ENCODE measurements at regions not wholly inside any gene's neighbourhood (a gene's known extent, or its start where the extent isn't known, plus 50 kb on each side); places are given as distances from the start of the nearest gene placed in this dataset.

DNA sequence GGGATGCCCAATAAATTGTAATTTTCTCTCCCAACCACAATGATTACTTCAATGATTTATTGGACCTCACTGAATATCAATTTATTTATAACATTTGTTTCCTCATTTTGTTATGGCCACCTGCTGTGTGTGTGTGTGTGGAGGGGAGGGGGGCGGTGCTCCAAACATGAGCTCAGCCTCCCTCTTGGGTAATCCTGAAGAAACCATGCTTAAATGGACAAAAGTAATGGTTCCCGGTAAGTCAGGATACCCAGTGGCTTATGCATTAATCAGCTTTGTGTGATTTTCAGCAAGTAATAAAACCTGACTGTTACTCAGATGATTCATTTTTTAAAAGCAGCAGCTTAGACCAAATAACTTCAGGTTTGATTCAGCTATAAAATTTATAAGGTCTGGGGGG, 495.1 kb upstream of the MEX3C start:
- peaks cover 4% of the 10 kb centered on the region for H3K27me3 Mint-ChIP-seq
- no peak overlapping the region for H3K27ac Mint-ChIP-seq
- no peak overlapping the region for H3K4me3 Mint-ChIP-seq
- no peaks in the 10 kb centered on the region for H3K4me1 Mint-ChIP-seq
- no peak for ATAC-seq
- DNase-seq, result no peak
- H3K36me3 Mint-ChIP-seq (ENCODE audit: low read depth), result no peaks in the 10 kb centered on the region
- H3K9me3 ChIP-seq (ENCODE audit: control insufficient read depth, low read length, poor library complexity, severe bottlenecking), result no peaks in the 10 kb centered on the region

DNA sequence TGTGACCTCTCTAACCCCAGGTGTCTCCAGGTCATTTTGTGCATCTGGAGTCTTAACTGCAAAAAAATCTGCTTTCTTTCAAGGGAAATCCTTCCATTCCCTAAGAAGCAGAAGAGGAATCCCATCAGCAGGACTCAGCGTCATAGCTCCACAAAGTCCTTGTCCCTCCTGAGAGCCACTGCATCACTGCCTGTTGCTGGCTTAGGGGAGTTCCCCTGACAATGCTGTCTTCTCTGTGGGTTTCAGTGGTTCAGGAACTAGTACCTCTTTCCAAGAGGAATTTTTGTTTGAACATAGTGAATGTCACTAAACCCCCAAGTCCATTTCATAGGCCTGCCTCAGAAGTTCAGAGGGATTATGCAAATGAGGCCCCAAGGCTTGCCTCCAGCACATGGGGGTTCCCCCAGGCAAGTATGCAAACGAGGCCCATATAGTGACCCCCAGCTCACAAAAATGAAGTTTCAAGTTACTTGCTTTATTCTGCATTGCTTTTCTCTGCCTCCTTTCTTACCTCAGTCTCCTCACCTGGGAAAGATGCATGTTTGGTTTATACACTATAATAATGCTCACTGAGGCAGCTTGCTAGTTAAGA, 513.9 kb upstream of the MEX3C start:
- ATAC-seq (no peak), DNase-seq (no peak)
- no peak overlapping the region for H3K27ac Mint-ChIP-seq
- H3K4me1 Mint-ChIP-seq, result no peaks in the 10 kb centered on the region
- H3K27me3 Mint-ChIP-seq, result no peaks in the 10 kb centered on the region
- H3K36me3 Mint-ChIP-seq (ENCODE audit: low read depth), result no peaks in the 10 kb centered on the region
- H3K4me3 Mint-ChIP-seq, result no peak overlapping the region
- no peaks in the 10 kb centered on the region for H3K9me3 ChIP-seq (ENCODE audit: control insufficient read depth, low read length, poor library complexity, severe bottlenecking)

DNA sequence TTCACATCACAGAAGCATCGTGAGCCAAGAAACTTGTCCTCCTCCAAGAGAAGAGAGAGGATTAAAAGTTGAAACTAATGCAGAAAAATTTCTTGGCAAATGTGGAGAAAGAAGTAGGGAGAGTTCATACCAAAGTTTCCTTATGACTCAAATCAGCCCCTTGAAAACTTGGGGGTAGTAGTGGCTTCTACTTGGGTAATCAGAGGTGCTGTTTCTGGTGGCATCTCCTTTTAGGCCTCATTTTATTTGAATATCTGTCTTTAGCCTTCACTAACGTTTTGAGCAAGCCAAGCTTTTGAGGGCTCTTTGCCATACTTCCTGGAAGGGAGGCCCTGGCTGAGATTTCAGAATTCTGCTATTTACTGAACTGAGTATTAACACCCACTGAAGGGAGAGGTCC, 515.3 kb upstream of the MEX3C start:
- no peaks in the 10 kb centered on the region for H3K4me1 Mint-ChIP-seq

DNA sequence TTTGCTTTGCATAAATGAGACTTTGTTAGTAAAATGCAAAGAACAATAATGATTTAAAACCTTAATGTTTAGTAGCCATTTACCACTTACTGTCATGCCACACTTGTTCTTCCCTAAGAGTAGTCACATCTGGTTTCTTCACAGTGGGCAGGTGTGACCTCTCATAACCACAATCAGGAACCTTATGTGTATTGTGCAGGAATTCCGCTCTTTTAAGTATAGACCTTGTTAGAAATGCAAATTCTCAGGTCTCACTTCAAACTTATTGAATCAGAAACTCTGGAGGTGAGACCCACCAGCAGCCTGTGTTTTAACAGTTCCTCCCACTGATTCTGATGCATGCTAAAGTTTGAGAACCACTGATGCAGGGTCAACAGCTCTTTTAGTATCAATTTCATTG, 518.8 kb upstream of the MEX3C start:
- Mint-ChIP-seq H3K4me1 (no peaks in the 10 kb centered on the region), H3K27ac (no peak overlapping the region), H3K36me3 (ENCODE audit: low read depth) (no peaks in the 10 kb centered on the region), H3K4me3 (no peak overlapping the region), H3K27me3 (no peaks in the 10 kb centered on the region)
- ATAC-seq (no peak), DNase-seq (no peak)
- no peaks in the 10 kb centered on the region for H3K9me3 ChIP-seq (ENCODE audit: control insufficient read depth, low read length, poor library complexity, severe bottlenecking)

More for the DNA sequence above, 515.3 kb upstream of the MEX3C start:
- no peak overlapping the region for H3K4me3 Mint-ChIP-seq
- no peaks in the 10 kb centered on the region for H3K36me3 Mint-ChIP-seq (ENCODE audit: low read depth)
- no peaks in the 10 kb centered on the region for H3K27me3 Mint-ChIP-seq
- no peak for ATAC-seq
- H3K9me3 ChIP-seq (ENCODE audit: control insufficient read depth, low read length, poor library complexity, severe bottlenecking), result no peaks in the 10 kb centered on the region
- H3K27ac Mint-ChIP-seq, result no peak overlapping the region
- DNase-seq, result no peak

DNA sequence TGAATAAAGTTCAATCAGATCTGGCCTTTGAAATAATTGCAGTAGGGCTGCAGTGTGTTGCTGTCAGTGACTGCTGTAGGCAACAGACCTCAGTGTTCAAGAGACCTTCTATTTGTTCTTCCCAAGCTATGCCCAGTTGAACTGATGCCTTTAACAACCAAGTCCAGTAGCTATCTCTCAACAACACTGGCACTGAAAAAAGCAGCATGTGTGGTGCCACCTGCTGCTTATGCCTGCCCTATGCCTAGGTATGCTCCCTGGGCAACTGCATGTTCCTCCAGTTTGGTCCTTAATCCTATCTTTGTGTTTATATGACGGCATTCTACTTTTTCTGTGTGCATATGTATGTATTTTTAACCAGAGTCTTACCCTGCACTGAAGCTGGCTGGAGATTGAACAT, 523.9 kb upstream of the MEX3C start:
- H3K36me3 Mint-ChIP-seq (ENCODE audit: low read depth), result no peaks in the 10 kb centered on the region

DNA sequence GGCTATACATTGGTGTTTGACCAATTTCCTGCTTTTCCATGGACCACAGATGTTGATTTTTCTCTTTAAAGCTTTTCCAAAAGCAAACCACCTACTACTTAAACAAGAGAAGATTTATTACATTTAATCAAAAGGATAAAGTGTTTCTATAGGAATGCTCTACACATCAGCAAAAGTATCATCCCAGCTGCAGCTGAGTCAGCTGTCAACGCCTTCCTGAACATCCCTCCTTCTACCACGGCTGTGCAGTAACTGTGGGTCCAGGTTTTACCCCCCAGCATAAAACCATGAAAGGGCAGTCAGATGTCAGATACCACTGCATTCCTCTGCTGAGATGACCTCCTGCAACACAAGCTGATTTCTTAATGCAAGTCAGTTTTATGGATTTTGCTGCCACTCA, 524.5 kb upstream of the MEX3C start:
- ATAC-seq (no peak), DNase-seq (no peak)
- no peaks in the 10 kb centered on the region for H3K9me3 ChIP-seq (ENCODE audit: control insufficient read depth, low read length, poor library complexity, severe bottlenecking)
- Mint-ChIP-seq H3K4me3 (no peak overlapping the region), H3K36me3 (ENCODE audit: low read depth) (no peaks in the 10 kb centered on the region), H3K27ac (no peak overlapping the region), H3K27me3 (peaks cover 6% of the 10 kb centered on the region), H3K4me1 (no peaks in the 10 kb centered on the region)

More for the DNA sequence above, 523.9 kb upstream of the MEX3C start:
- H3K27me3 Mint-ChIP-seq, result peaks cover 6% of the 10 kb centered on the region
- DNase-seq (no peak), ATAC-seq (no peak)
- no peak overlapping the region for H3K27ac Mint-ChIP-seq
- no peaks in the 10 kb centered on the region for H3K9me3 ChIP-seq (ENCODE audit: control insufficient read depth, low read length, poor library complexity, severe bottlenecking)
- H3K4me3 Mint-ChIP-seq, result no peak overlapping the region
- no peaks in the 10 kb centered on the region for H3K4me1 Mint-ChIP-seq

DNA sequence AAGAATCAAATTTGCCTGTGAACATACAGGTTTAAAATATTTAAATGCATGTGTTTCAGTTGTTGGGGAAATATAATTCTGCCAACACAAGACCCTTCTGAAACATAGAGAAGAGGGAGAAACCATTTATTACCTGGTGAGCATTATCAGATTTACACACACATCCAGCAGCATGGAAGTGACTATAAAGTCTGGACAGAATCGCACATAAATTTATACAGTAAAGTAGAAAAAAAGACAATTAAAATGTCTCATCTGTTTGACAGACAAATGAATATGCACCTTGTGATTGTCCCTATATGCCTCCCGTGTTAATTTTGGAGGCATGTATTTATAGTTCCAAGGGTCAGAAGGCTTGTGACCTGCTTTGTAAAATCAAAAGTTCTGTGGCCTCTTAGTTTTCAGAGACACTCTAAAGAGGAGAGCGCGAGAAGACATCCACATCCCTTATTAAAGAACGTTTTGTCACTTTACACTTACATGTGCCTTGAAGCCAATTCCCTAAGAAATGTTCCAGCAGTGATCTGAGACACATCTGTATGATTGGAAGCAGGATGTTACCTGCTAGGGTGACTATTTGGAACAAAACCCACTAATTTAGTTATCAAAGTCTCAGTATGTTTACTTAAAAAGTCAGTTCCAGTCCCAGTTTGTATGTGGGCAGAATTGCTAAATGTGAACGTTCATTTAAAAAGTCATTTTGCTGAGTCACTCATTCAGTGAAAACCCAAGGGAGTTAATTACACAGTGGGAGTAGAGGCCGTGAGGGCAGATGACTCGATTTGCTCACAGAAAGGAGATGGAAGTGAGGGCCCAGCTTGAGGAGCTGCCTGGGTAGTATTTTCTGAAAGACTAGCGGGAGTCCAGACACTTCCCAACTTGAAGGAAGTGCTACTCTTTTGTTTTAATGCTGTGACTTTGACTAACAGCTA, 527.6 kb upstream of the MEX3C start:
- H3K27me3 Mint-ChIP-seq, result peaks cover 6% of the 10 kb centered on the region

DNA sequence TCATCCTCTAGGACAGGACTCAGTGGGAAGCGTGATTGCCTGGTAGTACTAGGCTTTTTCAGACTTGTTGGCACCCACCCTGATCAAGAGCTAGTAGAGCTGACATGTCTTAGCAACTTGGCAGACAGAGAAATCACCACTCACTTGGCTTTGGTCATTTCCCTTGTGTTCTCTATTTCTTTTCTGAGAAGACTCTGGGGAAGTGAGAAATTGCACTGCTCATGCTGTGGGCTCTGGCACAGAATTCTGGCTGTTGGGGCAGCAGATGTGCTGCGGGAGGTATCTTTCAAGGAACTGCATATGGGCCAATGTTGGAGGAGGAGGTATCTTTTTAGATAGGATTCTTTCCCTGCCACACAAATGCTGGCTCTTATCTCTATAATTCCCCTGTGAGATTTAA, 529.1 kb upstream of the MEX3C start:
- no peak overlapping the region for H3K4me3 Mint-ChIP-seq
- ATAC-seq, result no peak
- no peaks in the 10 kb centered on the region for H3K4me1 Mint-ChIP-seq
- H3K27ac Mint-ChIP-seq, result no peak overlapping the region
- no peaks in the 10 kb centered on the region for H3K36me3 Mint-ChIP-seq (ENCODE audit: low read depth)
- H3K9me3 ChIP-seq (ENCODE audit: control insufficient read depth, low read length, poor library complexity, severe bottlenecking), result no peaks in the 10 kb centered on the region
- H3K27me3 Mint-ChIP-seq, result peaks cover 6% of the 10 kb centered on the region
- no peak for DNase-seq

More for the DNA sequence above, 527.6 kb upstream of the MEX3C start:
- Mint-ChIP-seq H3K36me3 (ENCODE audit: low read depth) (no peaks in the 10 kb centered on the region), H3K27ac (no peak overlapping the region), H3K4me1 (no peaks in the 10 kb centered on the region), H3K4me3 (no peak overlapping the region)
- H3K9me3 ChIP-seq (ENCODE audit: control insufficient read depth, low read length, poor library complexity, severe bottlenecking), result no peaks in the 10 kb centered on the region
- DNase-seq (no peak), ATAC-seq (no peak)

DNA sequence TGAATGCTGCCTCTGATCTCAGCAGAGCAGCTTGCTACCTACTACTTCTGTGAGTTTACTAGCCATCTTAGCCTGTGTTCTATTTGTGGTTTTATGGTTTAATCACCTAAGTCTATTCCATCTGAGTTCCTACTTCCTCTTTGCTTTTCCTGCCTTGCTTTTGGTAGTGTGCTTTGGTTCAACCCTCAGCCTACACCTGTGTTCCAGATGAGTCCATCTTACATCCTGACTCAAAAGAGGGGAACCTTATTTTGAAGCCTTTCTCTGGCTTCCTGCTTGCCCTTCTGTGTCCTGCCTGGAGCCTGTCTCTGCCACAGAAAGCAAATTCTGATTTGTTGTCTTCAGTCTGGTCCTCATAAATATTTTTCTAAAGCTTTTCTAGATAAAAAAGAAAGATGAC, 530.3 kb upstream of the MEX3C start:
- no peaks in the 10 kb centered on the region for H3K4me1 Mint-ChIP-seq
- no peak overlapping the region for H3K27ac Mint-ChIP-seq
- H3K4me3 Mint-ChIP-seq, result no peak overlapping the region
- peaks cover 6% of the 10 kb centered on the region for H3K27me3 Mint-ChIP-seq
- DNase-seq, result no peak
- no peaks in the 10 kb centered on the region for H3K9me3 ChIP-seq (ENCODE audit: control insufficient read depth, low read length, poor library complexity, severe bottlenecking)
- no peak for ATAC-seq
- no peaks in the 10 kb centered on the region for H3K36me3 Mint-ChIP-seq (ENCODE audit: low read depth)

DNA sequence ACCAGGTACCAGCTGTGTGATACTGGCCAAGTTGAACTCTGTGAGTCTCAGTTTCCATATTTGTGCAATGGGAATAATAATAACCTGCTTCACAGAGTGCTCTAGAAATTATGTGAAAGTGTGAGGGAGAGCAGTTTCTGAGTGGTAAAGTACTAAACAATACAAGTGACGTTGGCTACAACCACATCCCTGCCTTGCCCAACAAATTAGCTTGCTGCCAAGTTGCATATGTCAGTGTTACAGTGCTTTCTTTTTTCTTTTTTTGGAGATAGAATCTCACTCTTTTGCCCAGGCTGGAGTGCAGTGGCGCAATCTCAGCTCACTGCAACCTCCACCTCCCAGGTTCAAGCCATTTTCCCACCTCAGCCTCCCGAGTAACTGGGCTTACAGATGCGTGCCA, 533.6 kb upstream of the MEX3C start:
- no peak for ATAC-seq
- Mint-ChIP-seq H3K4me1 (no peaks in the 10 kb centered on the region), H3K4me3 (no peak overlapping the region), H3K27me3 (no peaks in the 10 kb centered on the region), H3K27ac (no peak overlapping the region), H3K36me3 (ENCODE audit: low read depth) (no peaks in the 10 kb centered on the region)
- H3K9me3 ChIP-seq (ENCODE audit: control insufficient read depth, low read length, poor library complexity, severe bottlenecking), result no peaks in the 10 kb centered on the region
- no peak for DNase-seq

DNA sequence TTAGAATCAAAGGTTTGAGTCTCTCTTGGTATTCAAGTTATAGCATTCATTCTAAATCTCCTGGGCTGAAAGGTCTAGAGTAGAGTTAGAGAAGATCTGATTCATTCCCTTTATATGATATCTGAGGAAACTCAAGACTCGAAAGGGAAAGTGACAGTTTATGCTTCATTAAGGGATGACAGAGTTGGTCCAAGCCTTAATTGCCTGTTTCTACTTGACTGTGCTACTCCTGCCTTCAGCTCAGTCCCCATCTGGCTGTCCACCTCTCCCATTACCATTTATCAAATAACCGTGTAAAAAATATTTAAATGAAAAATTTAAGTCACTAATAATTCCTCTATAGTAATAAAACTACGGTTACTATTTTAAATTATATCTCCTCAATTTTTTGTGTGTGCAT, 537.1 kb upstream of the MEX3C start:
- H3K36me3 Mint-ChIP-seq (ENCODE audit: low read depth), result peaks cover 2% of the 10 kb centered on the region
- no peaks in the 10 kb centered on the region for H3K9me3 ChIP-seq (ENCODE audit: control insufficient read depth, low read length, poor library complexity, severe bottlenecking)
- H3K4me3 Mint-ChIP-seq, result no peak overlapping the region
- no peak overlapping the region for H3K27ac Mint-ChIP-seq
- H3K27me3 Mint-ChIP-seq, result no peaks in the 10 kb centered on the region
- no peak for DNase-seq
- ATAC-seq, result no peak
- H3K4me1 Mint-ChIP-seq, result no peaks in the 10 kb centered on the region

DNA sequence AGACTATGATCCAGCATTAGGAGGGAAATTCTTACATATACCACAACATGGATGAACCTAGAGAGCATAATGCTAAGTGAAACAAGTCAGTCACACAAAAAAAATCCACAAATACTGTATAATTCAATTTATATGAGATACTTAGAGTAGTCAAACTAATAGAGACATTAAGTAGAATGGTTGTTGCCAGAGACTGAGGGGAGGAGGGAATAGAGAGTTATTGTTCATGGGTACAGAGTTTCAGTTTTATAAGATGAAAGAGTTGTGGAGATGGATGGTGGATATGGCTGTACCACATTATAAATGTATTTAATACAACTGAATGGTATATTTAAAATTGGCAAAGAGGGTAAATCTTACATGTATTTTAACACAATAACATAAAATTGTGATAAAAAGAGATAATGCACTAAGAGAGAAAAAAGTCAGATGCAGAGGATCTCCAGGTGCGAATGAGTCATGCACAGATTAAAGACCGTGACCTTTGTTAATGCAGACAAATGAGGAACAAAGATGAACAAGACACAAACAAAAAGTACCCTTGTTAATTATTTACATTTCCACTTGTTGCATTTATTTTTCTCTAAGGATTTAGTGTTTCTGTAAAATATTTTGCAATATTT, 541.7 kb upstream of the MEX3C start:
- Mint-ChIP-seq H3K27ac (no peak overlapping the region), H3K4me1 (no peaks in the 10 kb centered on the region), H3K4me3 (no peak overlapping the region), H3K27me3 (no peaks in the 10 kb centered on the region), H3K36me3 (ENCODE audit: low read depth) (peaks cover 2% of the 10 kb centered on the region)
- DNase-seq, result no peak
- no peaks in the 10 kb centered on the region for H3K9me3 ChIP-seq (ENCODE audit: control insufficient read depth, low read length, poor library complexity, severe bottlenecking)
- no peak for ATAC-seq

DNA sequence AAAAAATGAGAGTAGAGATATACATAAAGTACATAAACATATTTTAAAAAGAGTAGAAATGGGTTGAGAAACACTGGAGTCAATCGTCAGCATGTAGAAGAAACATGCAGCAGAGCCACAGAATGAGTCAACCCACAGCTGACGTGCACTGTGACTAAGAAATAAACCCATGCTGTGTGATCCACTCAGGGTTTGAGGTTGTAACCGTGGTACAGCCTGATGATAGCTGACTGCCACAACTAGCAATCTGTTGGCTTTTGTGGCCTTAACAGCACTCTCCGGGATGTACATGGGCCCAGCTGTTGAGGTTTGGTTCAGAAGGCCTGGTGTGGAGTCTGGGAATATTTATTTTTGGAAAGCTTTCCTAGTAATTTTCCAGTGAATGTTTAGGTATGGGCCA, 554.4 kb upstream of the MEX3C start:
- H3K27me3 Mint-ChIP-seq, result no peaks in the 10 kb centered on the region
- no peak overlapping the region for H3K27ac Mint-ChIP-seq
- H3K9me3 ChIP-seq (ENCODE audit: control insufficient read depth, low read length, poor library complexity, severe bottlenecking), result no peaks in the 10 kb centered on the region
- H3K4me3 Mint-ChIP-seq, result no peak overlapping the region
- no peaks in the 10 kb centered on the region for H3K36me3 Mint-ChIP-seq (ENCODE audit: low read depth)
- DNase-seq (no peak), ATAC-seq (no peak)
- H3K4me1 Mint-ChIP-seq, result no peaks in the 10 kb centered on the region

Data from T-helper 17 cell (primary cell).